ENCODE measurements at regions not wholly inside any gene's neighbourhood (a gene's known extent, or its start where the extent isn't known, plus 50 kb on each side); places are given as distances from the start of the nearest gene placed in this dataset.
"Not testable (repeated sequence)": the region's sequence is repeated elsewhere in the genome, so short reads cannot be mapped to it uniquely, and the experiment has no call there.

DNA sequence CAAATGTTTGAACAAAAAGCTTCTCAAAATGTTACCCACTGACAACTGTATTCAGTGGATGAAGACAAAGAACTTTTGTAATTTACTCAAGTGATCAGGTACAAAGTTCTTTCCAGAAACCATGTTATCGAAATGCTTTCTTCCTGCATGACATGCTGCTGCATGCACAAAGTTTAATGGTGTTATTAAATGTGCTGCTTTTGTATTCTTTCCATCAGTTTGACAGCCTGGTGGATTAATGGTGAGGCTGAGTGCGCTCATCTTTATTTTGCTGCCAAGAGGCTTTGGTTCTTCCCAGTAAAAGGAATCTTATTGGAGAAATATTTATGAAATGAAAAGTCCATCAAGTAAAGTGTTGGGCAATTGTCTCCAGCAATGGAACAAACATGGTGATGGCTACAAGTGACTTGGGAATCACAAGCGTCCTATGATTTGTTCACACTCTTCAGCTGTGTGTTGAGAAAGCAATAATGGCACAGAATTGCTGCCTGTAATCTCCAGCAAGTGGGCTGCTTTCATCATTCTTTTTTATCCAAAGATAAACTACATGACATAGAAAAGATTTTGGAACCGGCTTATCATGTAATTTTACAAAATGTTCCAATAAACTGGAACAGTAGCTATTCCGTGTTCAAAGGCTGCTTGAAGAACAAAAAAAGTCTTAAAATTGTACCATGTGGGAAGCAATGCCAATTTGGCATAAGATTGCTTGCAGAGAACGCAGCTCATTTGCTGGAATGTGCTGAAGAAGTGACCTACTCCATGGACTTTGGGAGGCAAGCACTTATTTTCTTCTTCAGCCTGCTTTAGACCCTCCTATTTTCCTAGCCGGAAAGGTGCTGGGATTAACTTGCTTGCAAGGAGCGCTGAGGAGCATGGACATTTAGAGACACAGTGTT lies 153.1 kb downstream of the HSD17B3 start:
- TF ChIP-seq, protein P1, sequence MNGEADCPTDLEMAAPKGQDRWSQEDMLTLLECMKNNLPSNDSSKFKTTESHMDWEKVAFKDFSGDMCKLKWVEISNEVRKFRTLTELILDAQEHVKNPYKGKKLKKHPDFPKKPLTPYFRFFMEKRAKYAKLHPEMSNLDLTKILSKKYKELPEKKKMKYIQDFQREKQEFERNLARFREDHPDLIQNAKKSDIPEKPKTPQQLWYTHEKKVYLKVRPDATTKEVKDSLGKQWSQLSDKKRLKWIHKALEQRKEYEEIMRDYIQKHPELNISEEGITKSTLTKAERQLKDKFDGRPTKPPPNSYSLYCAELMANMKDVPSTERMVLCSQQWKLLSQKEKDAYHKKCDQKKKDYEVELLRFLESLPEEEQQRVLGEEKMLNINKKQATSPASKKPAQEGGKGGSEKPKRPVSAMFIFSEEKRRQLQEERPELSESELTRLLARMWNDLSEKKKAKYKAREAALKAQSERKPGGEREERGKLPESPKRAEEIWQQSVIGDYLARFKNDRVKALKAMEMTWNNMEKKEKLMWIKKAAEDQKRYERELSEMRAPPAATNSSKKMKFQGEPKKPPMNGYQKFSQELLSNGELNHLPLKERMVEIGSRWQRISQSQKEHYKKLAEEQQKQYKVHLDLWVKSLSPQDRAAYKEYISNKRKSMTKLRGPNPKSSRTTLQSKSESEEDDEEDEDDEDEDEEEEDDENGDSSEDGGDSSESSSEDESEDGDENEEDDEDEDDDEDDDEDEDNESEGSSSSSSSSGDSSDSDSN (IDR thresholded peaks at IDR 0.05; ENCODE audit: borderline replicate concordance in 1 of 2, low read depth in 2 of 2, low read length in 2 of 2), result no peak
- TF ChIP-seq PTTG1 (tag; IDR thresholded peaks at IDR 0.05; ENCODE audit: low read depth), result no peak
- TF ChIP-seq, protein P2, sequence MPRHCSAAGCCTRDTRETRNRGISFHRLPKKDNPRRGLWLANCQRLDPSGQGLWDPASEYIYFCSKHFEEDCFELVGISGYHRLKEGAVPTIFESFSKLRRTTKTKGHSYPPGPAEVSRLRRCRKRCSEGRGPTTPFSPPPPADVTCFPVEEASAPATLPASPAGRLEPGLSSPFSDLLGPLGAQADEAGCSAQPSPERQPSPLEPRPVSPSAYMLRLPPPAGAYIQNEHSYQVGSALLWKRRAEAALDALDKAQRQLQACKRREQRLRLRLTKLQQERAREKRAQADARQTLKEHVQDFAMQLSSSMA (CRISPR knock-in tag; IDR thresholded peaks at IDR 0.05), result no peak
- TF ChIP-seq, protein P3, sequence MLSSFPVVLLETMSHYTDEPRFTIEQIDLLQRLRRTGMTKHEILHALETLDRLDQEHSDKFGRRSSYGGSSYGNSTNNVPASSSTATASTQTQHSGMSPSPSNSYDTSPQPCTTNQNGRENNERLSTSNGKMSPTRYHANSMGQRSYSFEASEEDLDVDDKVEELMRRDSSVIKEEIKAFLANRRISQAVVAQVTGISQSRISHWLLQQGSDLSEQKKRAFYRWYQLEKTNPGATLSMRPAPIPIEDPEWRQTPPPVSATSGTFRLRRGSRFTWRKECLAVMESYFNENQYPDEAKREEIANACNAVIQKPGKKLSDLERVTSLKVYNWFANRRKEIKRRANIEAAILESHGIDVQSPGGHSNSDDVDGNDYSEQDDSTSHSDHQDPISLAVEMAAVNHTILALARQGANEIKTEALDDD (IDR thresholded peaks at IDR 0.05), result no peak
- no peak for TF ChIP-seq GATA2 (CRISPR knock-in tag; IDR thresholded peaks at IDR 0.05)
- TF ChIP-seq ZNF75A (CRISPR knock-in tag; IDR thresholded peaks at IDR 0.05), result no peak
- TF ChIP-seq TBP (optimal IDR thresholded peaks at IDR 0.05; ENCODE audit: low read depth, low read length), result no peak
- no peak for TF ChIP-seq ZNF24 (IDR thresholded peaks at IDR 0.05)
- TF ChIP-seq, protein P4, sequence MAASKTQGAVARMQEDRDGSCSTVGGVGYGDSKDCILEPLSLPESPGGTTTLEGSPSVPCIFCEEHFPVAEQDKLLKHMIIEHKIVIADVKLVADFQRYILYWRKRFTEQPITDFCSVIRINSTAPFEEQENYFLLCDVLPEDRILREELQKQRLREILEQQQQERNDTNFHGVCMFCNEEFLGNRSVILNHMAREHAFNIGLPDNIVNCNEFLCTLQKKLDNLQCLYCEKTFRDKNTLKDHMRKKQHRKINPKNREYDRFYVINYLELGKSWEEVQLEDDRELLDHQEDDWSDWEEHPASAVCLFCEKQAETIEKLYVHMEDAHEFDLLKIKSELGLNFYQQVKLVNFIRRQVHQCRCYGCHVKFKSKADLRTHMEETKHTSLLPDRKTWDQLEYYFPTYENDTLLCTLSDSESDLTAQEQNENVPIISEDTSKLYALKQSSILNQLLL (CRISPR knock-in tag; IDR thresholded peaks at IDR 0.05; ENCODE audit: borderline replicate concordance), result no peak
- no peak for TF ChIP-seq PHF21A (IDR thresholded peaks at IDR 0.05; ENCODE audit: borderline replicate concordance, low read depth)

DNA sequence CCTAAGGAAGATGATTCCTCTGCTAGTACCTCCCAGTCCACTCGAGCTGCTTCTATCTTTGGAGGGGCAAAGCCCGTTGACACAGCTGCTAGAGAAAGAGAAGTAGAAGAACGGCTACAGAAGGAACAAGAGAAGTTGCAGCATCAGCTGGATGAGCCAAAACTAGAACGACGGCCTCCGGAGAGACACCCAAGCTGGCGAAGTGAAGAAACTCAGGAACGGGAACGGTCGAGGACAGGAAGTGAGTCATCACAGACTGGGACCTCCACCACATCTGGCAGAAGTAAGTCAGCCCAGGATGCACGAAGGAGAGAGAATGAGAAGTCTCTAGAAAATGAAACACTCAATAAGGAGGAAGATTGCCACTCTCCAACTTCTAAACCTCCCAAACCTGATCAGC lies 154.9 kb downstream of the HSD17B3 start:
- peaks cover 12 to 27% of the 10 kb centered on the region in 2 experiments; a peak in 4 of 5 replicates for H3K27me3 ChIP-seq (ENCODE audit: control insufficient read depth in 2 of 2, insufficient read depth in 2 of 2, low read length in 2 of 2)
- H3K4me1 ChIP-seq (replicated peaks in 1 of 2; ENCODE audit: control insufficient read depth in 2 of 2, insufficient read depth in 2 of 2, low read length in 2 of 2); POLR2A ChIA-PET; H2AFZ ChIP-seq (ENCODE audit: low read depth, low read length); H4K20me1 ChIP-seq (replicated peaks; ENCODE audit: control insufficient read depth, insufficient read depth, low read length); DNase-seq (ENCODE audit: extremely low read depth in 1 of 4, low spot score in 3 of 4); H3K9me1 ChIP-seq (ENCODE audit: control insufficient read depth, insufficient read depth, low read length); H3K9me3 ChIP-seq (replicated peaks; ENCODE audit: control insufficient read depth, insufficient read depth, low read depth, low read length); H3K4me3 ChIP-seq; H3K36me3 ChIP-seq (ENCODE audit: control insufficient read depth, insufficient read depth, low read length); BruUV-seq (replicated peaks); H3K9ac ChIP-seq (ENCODE audit: insufficient read depth in 1 of 2, low read depth in 2 of 2, low read length in 2 of 2); intact Hi-C loops (cut with micrococcal nuclease); in situ Hi-C loops (cut with MboI); FAIRE-seq; H3K4me2 ChIP-seq (ENCODE audit: insufficient read depth, low read length); CTCF ChIA-PET (ENCODE audit: low intra/inter-chr PET ratio); ATAC-seq; H3K79me2 ChIP-seq (ENCODE audit: control insufficient read depth, insufficient read depth, low read length); H3K27ac ChIP-seq (ENCODE audit: extremely low read depth, low read depth, low read length): not testable (repeated sequence)
- 3% methylated on average over 11 of the region's 11 CpGs for WGBS (ENCODE audit: insufficient coverage, low coverage, missing lambda C conversion rate)

More for the DNA sequence above, 153.1 kb downstream of the HSD17B3 start:
- peaks cover 18 to 40% of the 10 kb centered on the region in 2 experiments; a peak in 4 of 5 replicates for H3K27me3 ChIP-seq (ENCODE audit: control insufficient read depth in 2 of 2, insufficient read depth in 2 of 2, low read length in 2 of 2)
- DNase-seq (ENCODE audit: extremely low read depth in 1 of 4, low spot score in 3 of 4) (no peak), FAIRE-seq (no peak), ATAC-seq (no peak)
- POLR2A ChIA-PET, result no interaction called here
- no peaks in the 10 kb centered on the region for H4K20me1 ChIP-seq (replicated peaks; ENCODE audit: control insufficient read depth, insufficient read depth, low read length)
- H3K9me1 ChIP-seq (ENCODE audit: control insufficient read depth, insufficient read depth, low read length), result no peaks in the 10 kb centered on the region
- CTCF ChIA-PET (ENCODE audit: low intra/inter-chr PET ratio), result no interaction called here
- no peaks in the 10 kb centered on the region for H3K9me3 ChIP-seq (replicated peaks; ENCODE audit: control insufficient read depth, insufficient read depth, low read depth, low read length)
- BruUV-seq (replicated peaks), result no TSS peak
- in situ Hi-C loops (cut with MboI) (no loop called here), intact Hi-C loops (cut with micrococcal nuclease) (no loop called here)
- no peak overlapping the region for H3K9ac ChIP-seq (ENCODE audit: insufficient read depth in 1 of 2, low read depth in 2 of 2, low read length in 2 of 2)
- no peaks in the 10 kb centered on the region for H3K4me1 ChIP-seq (replicated peaks in 1 of 2; ENCODE audit: control insufficient read depth in 2 of 2, insufficient read depth in 2 of 2, low read length in 2 of 2)
- H3K4me2 ChIP-seq (ENCODE audit: insufficient read depth, low read length), result no peak overlapping the region
- no peak overlapping the region for H3K27ac ChIP-seq (ENCODE audit: extremely low read depth, low read depth, low read length)
- no peak overlapping the region for H2AFZ ChIP-seq (ENCODE audit: low read depth, low read length)
- 0% methylated on average over 8 of the region's 8 CpGs for WGBS (ENCODE audit: insufficient coverage, low coverage, missing lambda C conversion rate)
- H3K79me2 ChIP-seq (ENCODE audit: control insufficient read depth, insufficient read depth, low read length), result no peaks in the 10 kb centered on the region
- H3K36me3 ChIP-seq (ENCODE audit: control insufficient read depth, insufficient read depth, low read length), result no peaks in the 10 kb centered on the region
- no peak overlapping the region for H3K4me3 ChIP-seq
